ENCODE measurements at regions not wholly inside any gene's neighbourhood (a gene's known extent, or its start where the extent isn't known, plus 50 kb on each side); places are given as distances from the start of the nearest gene placed in this dataset.

- no peak overlapping the region for H3K4me3 Mint-ChIP-seq
- no peak overlapping the region for H3K27ac ChIP-seq (ENCODE audit: low read depth, low read length)
- WGBS, 2 experiments (ENCODE audit: insufficient coverage in 1 of 2, insufficient read length in 1 of 2), result 86% methylated on average over 4 of the region's 4 CpGs; no CpG with 5 or more reads in 1 of the 2 experiments
Observed at GRCh38 chr3:117671722-117672318, 962.2 kb downstream of the TUSC7 start.

GRCh38 chr3:117674321-117674720 lies 964.7 kb downstream of the TUSC7 start:
- no peak for TF ChIP-seq CTCF (conservative IDR thresholded peaks at IDR 0.05)
- DNase-seq, result no peak
- peaks cover 5% of the 10 kb centered on the region for H3K27me3 ChIP-seq (ENCODE audit: control insufficient read depth, insufficient read depth, low read length, poor library complexity, severe bottlenecking)
- H3K36me3 ChIP-seq (ENCODE audit: control insufficient read depth, insufficient read depth, low read length), result no peaks in the 10 kb centered on the region
- H3K4me1 ChIP-seq (ENCODE audit: control insufficient read depth, insufficient read depth, low read length), result peaks cover 10% of the 10 kb centered on the region
- no peaks in the 10 kb centered on the region for H3K9me3 ChIP-seq (ENCODE audit: control insufficient read depth, low read length)
- WGBS, 2 experiments (ENCODE audit: insufficient coverage in 1 of 2, insufficient read length in 1 of 2), result 95 to 97% methylated on average over 3 of the region's 4 CpGs
- H3K4me1 Mint-ChIP-seq, result peaks cover 14% of the 10 kb centered on the region
- H3K36me3 Mint-ChIP-seq (ENCODE audit: low read depth), result no peaks in the 10 kb centered on the region
- no peak overlapping the region for H3K27ac ChIP-seq (ENCODE audit: low read depth, low read length)
- peaks cover 3% of the 10 kb centered on the region for H3K27me3 Mint-ChIP-seq (ENCODE audit: insufficient read depth)
- H3K9me3 Mint-ChIP-seq, result no peaks in the 10 kb centered on the region
- H3K4me3 Mint-ChIP-seq, result no peak overlapping the region
- no peak overlapping the region for H3K9ac ChIP-seq (ENCODE audit: extremely low read depth, low read length, poor library complexity, severe bottlenecking)
- H3K4me3 ChIP-seq (ENCODE audit: low read length), result no peak overlapping the region
- H3K27ac Mint-ChIP-seq, result no peak overlapping the region

More at GRCh38 chr3:117671722-117672318, 962.2 kb downstream of the TUSC7 start:
- Mint-ChIP-seq H3K4me1 (peaks cover 22% of the 10 kb centered on the region), H3K27me3 (ENCODE audit: insufficient read depth) (peaks cover 5% of the 10 kb centered on the region), H3K9me3 (no peaks in the 10 kb centered on the region), H3K27ac (no peak overlapping the region), H3K36me3 (ENCODE audit: low read depth) (no peaks in the 10 kb centered on the region)
- H3K9me3 ChIP-seq (ENCODE audit: control insufficient read depth, low read length), result no peaks in the 10 kb centered on the region
- no peak overlapping the region for H3K4me3 ChIP-seq (ENCODE audit: low read length)
- peaks cover 10% of the 10 kb centered on the region for H3K4me1 ChIP-seq (ENCODE audit: control insufficient read depth, insufficient read depth, low read length)
- H3K36me3 ChIP-seq (ENCODE audit: control insufficient read depth, insufficient read depth, low read length), result no peaks in the 10 kb centered on the region
- no peak for TF ChIP-seq CTCF (conservative IDR thresholded peaks at IDR 0.05)
- DNase-seq, result no peak
- H3K9ac ChIP-seq (ENCODE audit: extremely low read depth, low read length, poor library complexity, severe bottlenecking), result no peak overlapping the region
- peaks cover 5% of the 10 kb centered on the region for H3K27me3 ChIP-seq (ENCODE audit: control insufficient read depth, insufficient read depth, low read length, poor library complexity, severe bottlenecking)

GRCh38 chr3:117681619-117682018 lies 972.0 kb downstream of the TUSC7 start:
- Histone ChIP-seq H3K4me1 (ENCODE audit: control insufficient read depth, insufficient read depth, low read length) (no peaks in the 10 kb centered on the region), H3K9ac (ENCODE audit: extremely low read depth, low read length, poor library complexity, severe bottlenecking) (no peak overlapping the region), H3K27me3 (ENCODE audit: control insufficient read depth, insufficient read depth, low read length, poor library complexity, severe bottlenecking) (no peaks in the 10 kb centered on the region), H3K4me3 (ENCODE audit: low read length) (no peak overlapping the region), H3K27ac (ENCODE audit: low read depth, low read length) (no peak overlapping the region), H3K36me3 (ENCODE audit: control insufficient read depth, insufficient read depth, low read length) (no peaks in the 10 kb centered on the region), H3K9me3 (ENCODE audit: control insufficient read depth, low read length) (no peaks in the 10 kb centered on the region)
- no peak overlapping the region for H3K27ac Mint-ChIP-seq
- no peaks in the 10 kb centered on the region for H3K9me3 Mint-ChIP-seq
- no peaks in the 10 kb centered on the region for H3K4me1 Mint-ChIP-seq
- no peaks in the 10 kb centered on the region for H3K27me3 Mint-ChIP-seq (ENCODE audit: insufficient read depth)
- 86 to 96% methylated on average over 2 of the region's 2 CpGs for WGBS, 2 experiments (ENCODE audit: insufficient coverage in 1 of 2, insufficient read length in 1 of 2)
- TF ChIP-seq CTCF (conservative IDR thresholded peaks at IDR 0.05), result no peak
- no peak overlapping the region for H3K4me3 Mint-ChIP-seq
- no peak for DNase-seq
- no peaks in the 10 kb centered on the region for H3K36me3 Mint-ChIP-seq (ENCODE audit: low read depth)

Measured in endodermal cell (in vitro differentiated cells).